OCI-LY1 (cell line): ENCODE measurements at regions not wholly inside any gene's neighbourhood (a gene's known extent, or its start where the extent isn't known, plus 50 kb on each side); places are given as distances from the start of the nearest gene placed in this dataset.

Source experiments
- CTCF ChIP-seq: fragments of 200-600 bp; sonication (generic), shearing (Covaris generic); IDR thresholded peaks from 2 replicates; pipeline ENCODE4 v1.5.1; 2017; ENCODE audit warnings: mild to moderate bottlenecking, antibody characterized with exemption, low read length, moderate library complexity, mixed read lengths
- EZH2 ChIP-seq: fragments of 200-600 bp; sonication (generic), shearing (Covaris generic); IDR thresholded peaks from 2 replicates; pipeline ENCODE4 v1.8.0; 2017; ENCODE audit warnings: borderline replicate concordance, mixed run types, mild to moderate bottlenecking, antibody characterized with exemption, low read length, moderate library complexity, mixed read lengths

DNA sequence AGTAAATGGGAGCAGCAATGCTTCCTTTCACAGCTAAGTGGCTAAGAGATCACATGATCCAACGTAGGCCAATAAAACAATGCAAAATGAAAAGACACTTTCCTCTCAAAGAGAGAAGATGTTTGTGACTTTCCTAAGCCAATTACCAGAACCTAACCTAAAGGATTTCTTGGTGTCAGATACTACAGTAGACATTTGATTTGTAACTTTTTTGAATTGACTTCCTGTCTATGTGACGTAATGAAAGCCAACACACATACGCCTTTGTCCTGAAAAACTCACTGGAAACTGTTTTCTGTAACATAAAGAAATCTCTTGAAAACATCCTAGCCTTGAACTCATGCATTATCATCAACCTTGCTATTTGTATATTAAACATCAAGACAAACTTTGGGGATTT, 417.1 kb downstream of the GPAM start:
- TF ChIP-seq CTCF (no peak), EZH2 (no peak)
